ENCODE measurements at regions not wholly inside any gene's neighbourhood (a gene's known extent, or its start where the extent isn't known, plus 50 kb on each side); places are given as distances from the start of the nearest gene placed in this dataset.
"Not testable (repeated sequence)": the region's sequence is repeated elsewhere in the genome, so short reads cannot be mapped to it uniquely, and the experiment has no call there.

DNA sequence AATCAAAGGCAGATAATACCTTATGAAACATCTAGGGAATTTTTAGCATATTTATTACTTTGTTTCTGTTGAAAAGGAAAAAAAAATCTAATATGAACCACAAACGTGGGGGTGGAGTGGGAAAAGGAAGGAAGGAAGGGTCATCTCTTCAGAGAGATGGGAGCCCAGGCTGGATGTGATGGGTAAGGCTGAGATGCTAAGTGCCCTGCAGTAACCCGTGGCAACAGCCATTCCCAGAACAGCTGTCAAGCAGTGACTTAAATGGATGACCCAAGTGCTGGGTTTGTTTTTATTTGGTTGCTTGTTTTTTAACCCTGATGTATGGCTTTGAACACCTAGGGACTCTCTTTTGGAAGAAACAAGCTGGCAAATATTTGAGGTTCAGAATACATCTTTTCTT is 50.7 kb upstream of the KLF7 start:
- in situ Hi-C loops (cut with MboI; ENCODE audit: low sequenced_read_pairs): no loop called here

DNA sequence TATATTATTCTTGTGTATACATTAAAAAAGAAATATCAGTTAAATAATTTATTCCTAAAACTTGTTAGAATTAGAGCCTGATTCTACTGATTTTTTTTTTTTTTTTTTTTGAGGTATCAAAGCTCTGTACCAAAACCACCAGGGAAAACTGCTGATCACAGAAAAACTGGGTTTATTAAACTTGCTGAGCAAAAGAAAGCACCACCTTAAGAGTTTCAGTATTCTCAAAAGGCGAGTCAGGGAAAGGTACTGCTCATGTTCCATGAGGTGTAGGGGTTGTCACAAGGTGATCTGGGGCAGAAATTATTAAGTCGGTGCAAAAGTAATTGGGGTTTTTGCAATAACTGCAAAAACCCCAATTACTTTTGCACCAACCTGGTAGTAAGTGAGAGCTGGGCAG is 51.7 kb upstream of the KLF7 start:
- in situ Hi-C loops (cut with MboI; ENCODE audit: low sequenced_read_pairs): no loop called here

DNA sequence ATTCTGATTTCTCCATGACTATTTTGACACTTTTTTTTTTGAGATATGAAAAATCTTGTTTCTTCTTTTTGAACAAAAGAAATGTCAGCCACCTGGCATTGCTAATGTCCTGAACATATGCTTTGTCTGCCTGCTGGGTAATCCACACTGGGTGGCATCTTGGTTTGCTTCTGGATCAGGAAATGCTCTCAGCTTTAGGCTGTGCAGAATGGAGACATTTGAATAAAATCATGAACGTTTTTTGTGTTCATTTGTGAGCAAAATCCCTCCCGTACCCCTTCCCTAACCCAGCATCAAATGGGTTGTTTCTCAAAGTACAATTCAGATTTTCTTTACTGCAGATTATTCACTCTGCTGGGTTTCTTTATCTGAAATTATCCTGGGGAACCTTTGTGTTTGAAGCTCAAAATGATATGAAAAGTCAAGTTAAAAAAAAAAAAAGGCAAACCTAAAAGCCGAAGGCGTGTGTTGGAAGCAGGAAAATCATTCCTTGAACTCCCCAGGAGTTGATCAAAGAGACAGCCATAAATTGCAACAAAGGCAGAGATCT is 53.4 kb upstream of the KLF7 start:
- in situ Hi-C loops (cut with MboI; ENCODE audit: low sequenced_read_pairs): no loop called here

DNA sequence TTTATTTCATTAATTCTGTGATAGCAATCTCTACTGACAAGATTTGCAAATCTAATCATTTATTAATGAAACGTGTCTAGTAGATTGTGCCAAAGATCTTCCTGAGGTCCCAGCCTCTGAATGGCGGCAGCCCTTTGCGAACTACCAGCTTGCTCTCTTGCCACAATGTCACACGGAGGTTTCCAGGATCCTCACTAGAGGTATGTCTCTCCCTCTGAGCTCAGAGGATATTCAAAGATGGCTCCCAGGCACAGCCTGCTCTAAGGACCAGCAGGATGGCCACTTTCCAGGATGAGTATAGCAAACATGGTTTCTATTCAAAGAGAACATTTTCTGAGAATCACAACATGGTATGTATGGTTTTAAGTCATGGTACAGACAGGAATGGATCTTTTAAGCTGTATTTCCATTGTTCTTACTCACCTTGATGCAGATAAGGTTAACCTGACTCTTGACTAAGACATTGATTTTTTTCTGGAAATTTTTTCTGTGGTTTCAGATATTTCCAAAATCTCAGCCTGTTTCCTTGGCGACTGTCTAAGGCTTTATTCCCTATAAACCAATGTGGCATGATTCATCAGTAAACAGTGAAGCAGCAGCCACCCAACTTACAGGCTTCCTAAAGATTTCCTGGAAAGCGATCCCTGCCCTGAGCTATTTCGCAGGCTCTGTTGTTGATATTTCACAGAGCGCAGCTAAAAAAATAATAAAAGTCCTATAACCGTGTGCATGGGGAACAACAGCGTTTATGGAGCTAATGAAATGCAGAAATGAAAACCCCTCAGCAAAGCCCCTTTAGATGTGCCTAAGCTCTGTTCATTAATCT is 54.1 kb upstream of the KLF7 start:
- in situ Hi-C loops (cut with MboI; ENCODE audit: low sequenced_read_pairs): no loop called here

DNA sequence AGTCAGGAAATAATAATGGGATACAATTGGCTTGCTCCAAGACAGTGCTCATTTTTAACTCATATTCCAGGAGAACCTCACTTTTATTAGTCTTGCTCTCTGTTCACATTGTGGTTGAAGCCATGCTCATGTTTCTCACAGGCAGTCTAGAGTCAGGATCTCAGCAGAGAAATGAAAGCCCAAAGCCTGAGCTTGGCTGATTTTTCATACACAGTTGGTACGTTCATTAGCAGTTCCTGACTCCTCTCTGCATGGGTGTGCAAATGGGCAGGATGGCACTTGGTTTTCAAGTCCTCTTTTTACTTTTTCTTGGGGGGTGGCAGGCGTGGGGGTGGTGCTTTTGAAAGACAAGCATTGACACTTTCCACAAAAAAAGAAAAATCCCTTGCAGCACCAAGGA is 56.0 kb upstream of the KLF7 start:
- in situ Hi-C loops (cut with MboI; ENCODE audit: low sequenced_read_pairs): no loop called here

DNA sequence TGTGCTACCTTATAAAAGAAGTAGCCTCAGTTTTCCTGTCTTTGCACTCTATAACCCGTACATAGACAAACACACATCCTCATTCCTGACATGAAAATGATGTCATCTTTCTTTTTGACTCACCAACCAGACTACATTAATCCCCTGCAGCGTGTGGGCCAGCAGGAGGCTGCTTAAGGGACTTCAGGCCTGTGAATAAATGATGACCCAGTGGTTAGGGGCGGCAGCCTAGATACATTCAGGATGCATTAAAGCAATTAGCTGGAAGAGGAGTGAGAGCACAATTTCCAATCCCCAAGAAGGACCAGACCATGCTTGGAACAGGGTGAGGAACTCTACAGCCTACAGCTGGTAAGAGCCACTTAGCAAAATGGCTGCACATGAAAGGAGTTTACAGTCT is 57.3 kb upstream of the KLF7 start:
- in situ Hi-C loops (cut with MboI; ENCODE audit: low sequenced_read_pairs): no loop called here

DNA sequence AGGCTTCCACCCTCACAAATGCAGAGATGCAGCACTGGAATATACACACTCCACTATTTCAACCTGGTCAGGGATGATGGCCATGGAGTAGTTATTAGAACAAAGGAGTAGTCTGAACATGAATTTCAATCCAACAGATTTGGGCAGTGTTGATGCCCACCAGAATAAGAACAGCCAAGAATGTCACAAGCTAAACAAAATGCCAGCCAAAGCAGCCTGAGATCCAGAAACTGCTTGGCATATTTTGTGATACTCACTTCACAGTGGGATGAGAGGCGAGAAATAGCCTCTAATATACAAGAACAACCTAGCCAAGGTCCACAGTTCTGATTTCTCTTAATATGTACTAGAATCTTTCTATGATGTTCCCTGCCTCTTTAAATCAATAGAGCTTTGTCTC is 58.6 kb upstream of the KLF7 start:
- in situ Hi-C loops (cut with MboI; ENCODE audit: low sequenced_read_pairs): no loop called here

DNA sequence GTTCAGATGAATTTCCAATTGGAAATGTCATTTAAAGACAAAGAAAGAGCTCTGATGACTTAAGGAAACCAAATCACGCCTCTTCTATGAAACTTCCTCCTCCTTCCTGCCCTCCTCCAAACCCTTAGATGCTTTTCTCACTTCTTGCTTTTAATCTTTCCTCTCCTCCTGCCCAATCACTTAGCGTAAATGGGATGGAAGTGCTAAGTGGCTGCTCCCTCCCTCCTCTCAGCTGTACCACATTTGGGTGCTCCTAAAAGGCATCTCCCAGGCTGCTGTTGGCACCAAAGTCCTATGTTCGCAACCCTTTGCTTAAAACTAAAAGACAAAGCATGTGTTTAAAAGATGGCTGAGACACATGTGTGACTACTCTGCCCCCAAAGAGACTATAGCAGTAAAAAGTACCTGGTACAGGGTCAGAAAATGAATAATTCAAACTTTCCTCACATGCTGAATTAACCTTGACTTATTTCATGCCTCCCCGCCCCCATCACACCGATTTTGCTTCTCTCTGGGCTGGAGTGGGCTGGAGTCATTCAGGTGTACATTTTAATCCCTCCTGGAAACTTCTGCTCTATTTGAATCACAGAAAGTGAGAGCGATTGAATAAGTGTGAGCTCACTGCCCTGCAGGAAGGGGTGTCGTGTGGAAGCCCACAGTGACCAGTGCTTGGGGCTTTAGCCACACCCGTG is 59.2 kb upstream of the KLF7 start:
- in situ Hi-C loops (cut with MboI; ENCODE audit: low sequenced_read_pairs): no loop called here

DNA sequence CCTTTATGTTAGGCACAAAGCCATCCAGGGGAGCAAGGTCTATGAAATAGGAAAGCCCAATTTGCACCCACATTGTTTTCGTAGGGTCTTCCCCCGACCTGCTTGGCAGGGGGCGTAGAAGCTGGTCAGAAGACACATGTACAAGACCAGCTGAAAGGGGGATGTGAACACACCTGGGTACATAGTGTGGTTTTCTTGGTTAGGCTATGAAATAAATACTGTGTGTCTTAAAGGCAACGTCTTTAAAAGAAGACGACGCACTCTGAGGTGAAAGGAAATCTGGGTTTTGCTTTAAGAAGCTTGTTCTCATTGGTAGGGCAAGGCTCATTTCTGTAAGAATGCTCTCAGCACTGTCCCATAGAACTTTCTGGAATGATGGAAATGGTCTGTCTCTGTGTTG is 60.0 kb upstream of the KLF7 start:
- in situ Hi-C loops (cut with MboI; ENCODE audit: low sequenced_read_pairs): no loop called here

DNA sequence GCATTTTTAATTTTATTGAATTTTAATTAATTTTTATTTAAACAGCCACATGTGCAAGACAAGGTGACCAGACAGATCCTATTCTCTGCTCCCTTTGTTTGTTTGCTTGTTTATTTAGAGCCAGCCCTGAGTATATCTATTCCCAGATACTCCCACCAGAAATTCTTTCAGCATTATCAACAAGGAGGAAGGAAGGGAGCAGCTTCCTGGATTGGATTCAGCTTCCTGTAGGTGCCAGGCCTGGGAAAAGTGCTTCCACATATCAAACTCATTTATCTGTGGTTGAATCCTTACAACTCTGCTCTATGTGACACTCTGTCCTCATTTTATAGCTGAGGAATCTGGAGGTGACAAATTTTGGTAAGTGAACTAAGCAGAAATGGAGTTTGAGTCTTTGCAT is 60.5 kb upstream of the KLF7 start:
- in situ Hi-C loops (cut with MboI; ENCODE audit: low sequenced_read_pairs): no loop called here

DNA sequence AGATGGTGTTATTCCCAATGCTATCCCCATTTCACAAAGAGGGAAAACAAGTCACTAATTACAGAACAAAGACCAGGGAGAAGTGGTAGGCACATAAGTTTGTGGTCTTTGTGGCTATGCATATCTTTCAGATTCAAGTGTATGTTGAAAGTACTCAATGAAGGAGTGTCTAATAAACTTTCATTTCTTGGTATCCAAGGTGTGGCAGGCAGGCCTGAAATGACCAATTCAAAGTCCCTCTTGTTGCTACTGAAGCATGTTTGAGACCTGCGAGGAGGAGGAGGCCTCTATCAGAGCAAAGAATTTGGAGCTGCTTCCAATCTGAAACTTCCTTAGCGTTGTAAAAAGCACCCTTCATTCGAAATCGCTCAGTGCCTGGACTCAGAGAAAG is 60.9 kb upstream of the KLF7 start:
- in situ Hi-C loops (cut with MboI; ENCODE audit: low sequenced_read_pairs): no loop called here

DNA sequence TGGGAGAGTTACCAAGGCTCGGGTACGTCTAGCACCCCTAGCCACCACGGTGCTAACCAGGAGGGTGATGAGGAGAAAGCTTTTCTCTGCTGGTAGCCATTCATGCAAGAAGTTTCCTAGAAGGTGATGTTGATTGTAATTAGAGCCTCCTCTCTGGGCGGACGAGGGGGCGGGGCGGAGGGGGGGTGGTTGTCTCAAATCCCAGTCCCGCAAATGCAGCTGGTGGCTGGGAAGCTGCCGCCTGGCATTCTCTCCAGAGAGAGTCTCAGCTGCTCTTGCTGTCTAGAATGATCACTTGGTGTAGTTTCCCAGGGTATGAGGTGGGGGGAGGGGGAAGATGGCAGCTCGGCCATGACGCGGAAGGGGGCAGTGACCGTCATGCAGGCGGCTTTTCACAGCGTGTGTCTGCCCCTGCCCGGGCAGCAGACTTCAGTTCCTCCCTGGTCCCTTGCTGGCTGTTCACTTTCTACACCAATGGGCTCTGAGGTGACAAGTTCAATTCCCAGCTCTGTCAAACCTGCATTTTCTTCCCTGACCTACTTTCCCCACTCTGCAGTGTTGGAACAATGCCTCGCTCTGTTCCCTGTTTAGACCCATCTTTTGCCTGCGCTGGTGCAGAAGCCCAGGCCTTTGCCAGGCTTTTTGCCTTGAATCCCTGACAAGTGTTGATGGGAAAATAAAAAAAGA is 61.5 kb upstream of the KLF7 start:
- in situ Hi-C loops (cut with MboI; ENCODE audit: low sequenced_read_pairs): no loop called here

DNA sequence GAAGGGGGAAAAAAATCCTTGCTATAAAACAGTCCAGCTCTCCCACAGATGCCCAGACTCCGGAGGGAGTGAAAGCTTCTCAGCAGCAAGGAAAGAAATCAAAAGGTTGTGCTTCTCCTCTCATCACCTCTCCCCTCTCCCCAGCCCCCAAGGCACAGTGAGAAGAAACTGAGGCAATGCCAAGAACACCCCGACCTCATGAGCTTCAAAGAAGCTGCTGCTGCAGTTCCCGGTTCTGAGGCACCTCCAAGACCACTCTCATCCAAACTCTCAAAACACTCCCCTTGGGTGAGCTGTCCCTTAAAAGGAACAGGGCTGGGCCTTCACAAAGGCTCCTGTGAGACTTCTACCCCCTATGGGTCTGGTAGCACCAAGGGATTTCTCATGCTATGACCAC is 62.0 kb upstream of the KLF7 start:
- in situ Hi-C loops (cut with MboI; ENCODE audit: low sequenced_read_pairs): no loop called here

DNA sequence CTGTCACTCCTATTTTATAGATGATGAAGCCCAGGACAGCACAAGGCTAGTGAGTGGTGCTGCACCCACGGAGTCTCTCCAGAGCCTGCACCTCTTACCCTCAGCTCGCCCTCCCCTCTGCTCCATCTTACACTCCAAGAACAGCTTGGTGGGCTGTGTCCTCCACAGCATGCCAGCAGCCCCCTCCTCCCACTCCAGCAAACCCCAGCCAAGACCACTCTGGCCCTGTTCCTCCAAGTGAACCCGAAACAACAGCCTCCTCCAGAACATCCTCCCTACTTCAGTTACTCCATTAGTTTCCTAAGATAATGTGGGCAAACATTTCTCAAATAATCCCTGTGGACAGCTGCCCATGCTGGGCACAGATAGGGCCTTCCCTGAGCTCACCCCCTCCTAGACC is 62.7 kb upstream of the KLF7 start:
- in situ Hi-C loops (cut with MboI; ENCODE audit: low sequenced_read_pairs): no loop called here

DNA sequence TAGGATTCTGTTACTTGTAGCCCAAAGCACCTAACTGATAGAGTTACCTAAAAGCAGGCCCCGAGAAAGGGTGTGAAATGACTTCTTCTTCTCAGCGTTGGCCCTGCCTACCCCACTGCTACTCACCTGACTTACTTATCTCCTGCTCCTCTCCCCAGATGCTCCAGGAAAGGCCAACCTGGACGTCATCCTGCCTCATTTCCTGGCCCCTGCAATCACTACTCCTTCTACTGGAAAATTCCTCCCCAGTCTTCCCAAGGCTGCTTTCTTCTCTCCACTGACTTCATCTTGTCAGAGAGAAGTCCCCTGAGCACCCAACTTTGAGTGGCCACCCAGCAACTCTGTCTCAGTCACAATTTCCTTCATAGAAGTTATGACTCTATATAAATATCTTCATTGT is 63.4 kb upstream of the KLF7 start:
- in situ Hi-C loops (cut with MboI; ENCODE audit: low sequenced_read_pairs): no loop called here

DNA sequence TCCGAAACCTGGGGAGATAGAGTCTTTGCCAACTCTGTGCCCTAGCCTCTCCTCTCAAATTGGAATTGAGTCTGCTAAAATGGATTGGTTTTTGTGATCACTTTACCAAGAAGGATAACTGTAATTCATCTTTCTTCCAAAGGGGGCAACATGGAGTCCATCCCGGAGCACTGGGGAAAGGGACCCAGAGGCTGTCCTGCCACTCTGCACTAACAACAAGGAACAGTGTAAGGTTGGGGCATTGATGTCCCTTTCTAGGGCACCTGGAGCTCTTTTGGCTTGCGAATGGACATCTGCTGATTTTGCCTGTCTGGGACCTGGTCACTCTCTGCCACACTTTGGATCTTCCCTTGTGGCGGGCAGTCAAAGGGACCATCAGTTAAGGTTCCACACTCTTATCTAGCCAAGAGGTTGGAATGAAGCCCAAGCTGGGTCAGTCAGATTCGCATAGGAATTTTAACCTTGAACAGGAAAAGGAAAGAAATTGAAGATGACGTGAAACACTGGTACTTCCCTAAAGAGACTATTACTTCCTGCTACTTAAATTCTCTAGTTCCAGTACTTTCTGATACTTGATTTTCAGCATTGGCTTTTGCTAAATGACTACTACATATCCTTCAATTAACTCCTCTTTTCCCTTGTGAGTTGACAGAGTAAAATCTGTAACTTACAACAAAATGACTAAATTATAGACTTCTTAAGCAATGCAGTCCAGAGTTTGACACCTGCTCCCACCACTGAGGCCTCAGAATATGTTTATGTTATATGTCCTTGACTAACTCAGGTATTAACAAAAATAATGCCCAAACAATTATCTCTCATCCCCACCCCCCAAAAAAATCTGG is 64.7 kb upstream of the KLF7 start:
- in situ Hi-C loops (cut with MboI; ENCODE audit: low sequenced_read_pairs): no loop called here

DNA sequence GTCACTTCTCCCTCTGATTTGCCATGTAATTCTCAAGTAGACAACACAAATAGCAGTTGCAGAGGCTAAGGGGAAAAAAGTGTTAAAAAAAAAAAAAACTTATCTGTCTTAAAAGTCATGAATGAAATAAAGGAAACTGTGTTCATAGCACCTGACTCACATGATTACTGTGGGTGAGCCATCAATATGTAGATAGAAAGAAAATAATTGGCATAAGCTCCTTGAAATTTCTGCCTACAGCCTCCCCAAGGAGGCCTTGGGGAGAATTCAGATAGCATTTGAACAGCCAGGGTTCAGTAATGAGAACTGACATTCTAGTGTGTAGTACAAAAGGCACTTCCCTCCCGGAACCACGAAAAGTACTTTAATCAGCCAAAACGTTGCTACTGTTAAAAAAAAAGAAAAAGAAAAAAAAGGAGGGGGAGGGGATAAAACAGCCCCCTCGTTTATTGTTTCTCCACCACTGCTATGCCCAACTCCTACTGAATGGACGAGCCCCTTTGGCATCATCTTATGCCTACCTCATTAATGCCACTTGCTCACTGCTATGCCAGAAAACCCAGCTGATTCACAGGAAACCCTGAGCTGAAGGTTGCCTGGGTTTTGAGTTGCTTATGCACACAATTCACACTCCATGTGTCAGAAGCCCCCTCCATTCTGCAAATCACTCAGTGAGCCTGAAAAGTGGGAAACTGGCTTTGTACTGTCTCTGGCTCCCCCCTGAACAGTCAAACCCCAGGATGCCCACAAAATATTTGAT is 65.5 kb upstream of the KLF7 start:
- in situ Hi-C loops (cut with MboI; ENCODE audit: low sequenced_read_pairs): no loop called here

DNA sequence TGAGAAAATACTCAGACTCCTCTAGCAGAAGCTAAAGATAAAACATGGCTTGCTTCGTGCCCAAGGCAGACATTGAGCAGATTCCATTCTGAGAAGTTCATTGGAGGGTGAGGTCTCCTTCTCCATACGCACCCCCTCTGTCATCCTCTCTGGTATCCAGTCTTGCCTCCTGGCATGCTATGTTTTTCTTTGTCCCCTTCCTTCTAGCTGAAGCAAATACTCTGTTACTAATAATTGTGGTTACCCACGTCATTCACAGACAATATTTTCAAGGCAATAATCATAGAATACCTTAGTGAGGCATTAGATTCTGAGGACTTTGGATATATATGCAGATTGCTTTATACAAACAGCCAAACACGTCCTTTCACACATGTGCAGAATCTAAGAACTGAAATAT is 66.2 kb upstream of the KLF7 start:
- in situ Hi-C loops (cut with MboI; ENCODE audit: low sequenced_read_pairs): no loop called here

DNA sequence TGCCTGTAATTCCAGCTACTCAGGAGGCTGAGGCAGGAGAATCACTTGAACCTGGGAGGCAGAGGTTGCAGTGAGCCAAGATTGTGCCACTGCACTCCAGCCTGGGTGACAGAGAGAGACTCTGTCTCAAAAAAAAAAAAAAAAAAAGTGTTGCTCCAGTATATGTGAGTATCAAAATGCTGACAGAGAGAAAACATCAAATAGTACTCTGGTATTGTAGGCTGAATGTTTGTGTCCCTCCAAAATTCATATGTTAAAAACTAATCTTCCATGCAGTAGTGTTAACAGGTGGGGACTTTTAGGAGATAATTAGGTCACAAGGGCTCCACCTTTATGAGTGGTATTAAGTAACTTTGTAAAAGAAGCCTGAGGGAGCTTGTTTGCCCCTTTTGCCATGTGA is 67.4 kb upstream of the KLF7 start:
- in situ Hi-C loops (cut with MboI; ENCODE audit: low sequenced_read_pairs): not testable (repeated sequence)

DNA sequence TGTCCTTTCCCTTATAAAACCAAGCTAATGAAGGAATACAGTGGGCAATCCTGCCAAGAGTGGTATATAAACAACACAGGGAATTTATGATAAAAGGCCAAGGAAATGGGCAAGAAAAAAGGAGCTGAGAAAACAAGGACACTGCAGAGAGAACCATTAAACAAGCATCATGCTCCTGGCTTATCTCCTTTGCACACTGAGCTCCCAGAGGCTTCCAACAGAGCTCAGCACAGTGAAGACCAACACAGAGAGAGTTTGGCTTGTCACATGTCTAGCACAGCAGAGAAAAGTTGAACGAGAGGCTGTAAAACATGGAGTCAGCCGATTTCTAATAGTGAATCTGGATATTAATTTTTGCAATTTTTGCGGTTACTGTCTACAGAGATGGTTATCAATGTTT is 68.0 kb upstream of the KLF7 start:
- in situ Hi-C loops (cut with MboI; ENCODE audit: low sequenced_read_pairs): no loop called here
